ENCODE measurements at regions not wholly inside any gene's neighbourhood (a gene's known extent, or its start where the extent isn't known, plus 50 kb on each side); places are given as distances from the start of the nearest gene placed in this dataset.

GRCh38 chrX:23493941-23494374 is 159.3 kb downstream of the PTCHD1 start:
- TF ChIP-seq CTCF (IDR thresholded peaks at IDR 0.05; ENCODE audit: extremely low read depth in 1 of 2, insufficient read depth in 1 of 2, low read depth in 1 of 2, low read length in 2 of 2) (no peak), EZH2 (IDR thresholded peaks at IDR 0.05; ENCODE audit: borderline replicate concordance, low read depth, low read length, severe bottlenecking) (no peak), POLR2AphosphoS5 (IDR thresholded peaks at IDR 0.05; ENCODE audit: insufficient read depth, low read depth, low read length) (no peak), POLR2A (IDR thresholded peaks at IDR 0.05; ENCODE audit: low read depth, low read length) (no peak), JUN (IDR thresholded peaks at IDR 0.05; ENCODE audit: borderline replicate concordance, insufficient read depth, insufficient read length, low read depth) (no peak), GATA2 (IDR thresholded peaks at IDR 0.05; ENCODE audit: insufficient read depth, insufficient read length, low read depth, low read length) (no peak), FOS (IDR thresholded peaks at IDR 0.05; ENCODE audit: borderline replicate concordance, insufficient read depth, low read length) (no peak), MYC (IDR thresholded peaks at IDR 0.05; ENCODE audit: low read depth, low read length) (no peak)
- TF ChIP-seq, protein P1, sequence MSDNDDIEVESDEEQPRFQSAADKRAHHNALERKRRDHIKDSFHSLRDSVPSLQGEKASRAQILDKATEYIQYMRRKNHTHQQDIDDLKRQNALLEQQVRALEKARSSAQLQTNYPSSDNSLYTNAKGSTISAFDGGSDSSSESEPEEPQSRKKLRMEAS (IDR thresholded peaks at IDR 0.05; ENCODE audit: insufficient read depth, insufficient read length) = no peak

Measured in endothelial cell of umbilical vein (primary cell).